SK-N-MC (cell line): ENCODE measurements at regions not wholly inside any gene's neighbourhood (a gene's known extent, or its start where the extent isn't known, plus 50 kb on each side); places are given as distances from the start of the nearest gene placed in this dataset.

Source experiments
- EZH2 ChIP-seq: fragments of 200-600 bp; sonication (generic); IDR thresholded peaks from one replicate; pipeline ENCODE4 v1.6.1; 2017; ENCODE audit warnings: antibody characterized with exemption
- FOXP2 ChIP-seq: optimal IDR thresholded peaks from 2 replicates; pipeline ENCODE3; 2011; ENCODE audit warnings: mild to moderate bottlenecking, moderate library complexity; ENCODE audit not compliant: insufficient read depth; ENCODE audit errors: extremely low read length, control extremely low read depth
- POLR2AphosphoS5 ChIP-seq: IDR thresholded peaks from 2 replicates; pipeline ENCODE4 v1.6.1; 2012; ENCODE audit warnings: mild to moderate bottlenecking, low read depth, low read length, borderline replicate concordance

DNA sequence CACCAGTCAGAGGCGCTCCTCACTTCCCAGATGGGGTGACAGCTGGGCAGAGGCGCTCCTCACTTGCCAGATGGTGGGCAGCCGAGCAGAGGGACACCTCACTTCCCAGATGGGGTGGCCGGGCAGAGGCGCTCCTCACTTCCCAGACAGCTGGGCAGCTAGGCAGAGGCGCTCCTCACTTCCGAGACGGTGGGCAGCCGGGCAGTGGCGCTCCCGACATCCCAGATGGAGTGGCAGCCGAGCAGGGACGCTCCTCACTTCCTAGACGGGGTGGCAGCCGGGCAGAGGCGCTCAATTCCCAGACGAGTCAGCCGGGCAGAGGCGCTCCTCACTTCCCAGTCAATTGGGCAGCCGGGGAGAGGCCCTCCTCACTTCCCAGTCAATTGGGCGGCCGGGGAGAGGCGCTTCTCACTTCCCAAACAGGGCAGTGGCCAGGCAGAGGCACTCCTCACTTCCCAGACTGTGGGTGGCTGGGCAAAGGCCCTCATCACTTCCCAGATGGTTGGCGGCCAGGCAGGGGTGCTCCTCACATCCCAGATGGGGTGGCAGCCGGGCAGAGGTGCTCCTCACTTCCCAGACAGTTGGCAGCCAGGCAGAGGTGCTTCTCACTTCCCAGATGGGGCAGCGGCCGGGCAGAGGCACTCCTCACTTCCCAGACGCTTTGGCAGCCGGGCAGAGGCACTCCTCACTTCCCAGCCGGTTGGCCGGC is 143.8 kb upstream of the ARID2 start:
- no peak for TF ChIP-seq EZH2
- TF ChIP-seq POLR2AphosphoS5, result no peak
- no peak for TF ChIP-seq FOXP2
